Fibroblast of lung (primary cell): ENCODE measurements at regions not wholly inside any gene's neighbourhood (a gene's known extent, or its start where the extent isn't known, plus 50 kb on each side); places are given as distances from the start of the nearest gene placed in this dataset.

ENCODE experiments used
- DNase-seq, 2 donors: peaks; one replicate each; pipeline versions ENCODE4 v3.0.0 to v3.0.0-alpha.2; 2010; ENCODE audit warnings: low read depth in 2 of 2
- H2AFZ ChIP-seq: 2 replicates; pipeline ENCODE4 v1.5.1; 2012; ENCODE audit warnings: low read length, control low read depth, inconsistent platforms
- H3K27ac ChIP-seq: 2 replicates; pipeline ENCODE4 v1.5.1; 2011; ENCODE audit warnings: low read length, control low read depth; ENCODE audit not compliant: insufficient read depth
- H3K27me3 ChIP-seq: 2 replicates; pipeline ENCODE4 v1.5.1; 2011; ENCODE audit warnings: mild to moderate bottlenecking, low read length; ENCODE audit not compliant: control insufficient read depth, insufficient read depth
- H3K36me3 ChIP-seq: 2 replicates; pipeline ENCODE4 v1.5.1; 2011; ENCODE audit warnings: low read length; ENCODE audit not compliant: control insufficient read depth, insufficient read depth
- H3K4me1 ChIP-seq: 2 replicates; pipeline ENCODE4 v1.5.1; 2011; ENCODE audit warnings: low read length; ENCODE audit not compliant: control insufficient read depth, insufficient read depth; ENCODE audit errors: extremely low read depth
- H3K4me2 ChIP-seq: 2 replicates; pipeline ENCODE4 v1.5.1; 2011; ENCODE audit warnings: low read length, control low read depth; ENCODE audit not compliant: insufficient read depth; ENCODE audit errors: extremely low read depth
- H3K4me3 ChIP-seq, 4 experiments: fragments of 200-600 bp in 1 of 4; sonication (generic) in 1 of 4; replicated peaks in 1 of 4; 2 replicates each; pipeline ENCODE4 v1.5.1; 2011 to 2016; ENCODE audit warnings: low read length in 4 of 4, low read depth in 3 of 4, mild to moderate bottlenecking in 3 of 4, control low read depth in 2 of 4, inconsistent platforms in 1 of 4, mixed read lengths in 1 of 4; ENCODE audit not compliant: insufficient read depth in 1 of 4; ENCODE audit errors: control extremely low read depth in 1 of 4
- H3K79me2 ChIP-seq: 2 replicates; pipeline ENCODE4 v1.5.1; 2012; ENCODE audit warnings: mild to moderate bottlenecking, low read length, inconsistent platforms; ENCODE audit not compliant: control insufficient read depth, insufficient read depth
- H3K9ac ChIP-seq: 2 replicates; pipeline ENCODE4 v1.5.1; 2011; ENCODE audit warnings: mild to moderate bottlenecking, low read length, control low read depth; ENCODE audit not compliant: insufficient read depth
- H3K9me3 ChIP-seq: 2 replicates; pipeline ENCODE4 v1.5.1; 2012; ENCODE audit warnings: low read depth, low read length; ENCODE audit not compliant: control insufficient read depth, insufficient read depth
- H4K20me1 ChIP-seq: 2 replicates; pipeline ENCODE4 v1.5.1; 2011; ENCODE audit warnings: low read length; ENCODE audit not compliant: control insufficient read depth, insufficient read depth; ENCODE audit errors: extremely low read depth
- CTCF ChIP-seq, 2 donors: IDR thresholded peaks in 1 of 2; conservative IDR thresholded peaks in 1 of 2; 1 replicate in 1 of 2; 2 replicates in 1 of 2; pipeline ENCODE4 v1.5.1; 2011 to 2012; ENCODE audit warnings: low read length in 2 of 2, control low read depth in 1 of 2, inconsistent platforms in 1 of 2, low read depth in 1 of 2, mild to moderate bottlenecking in 1 of 2
- EZH2 ChIP-seq: IDR thresholded peaks from 2 replicates; pipeline ENCODE4 v1.5.1; 2012; ENCODE audit warnings: low read length, control low read depth, mild to moderate bottlenecking; ENCODE audit errors: missing control alignments

DNA sequence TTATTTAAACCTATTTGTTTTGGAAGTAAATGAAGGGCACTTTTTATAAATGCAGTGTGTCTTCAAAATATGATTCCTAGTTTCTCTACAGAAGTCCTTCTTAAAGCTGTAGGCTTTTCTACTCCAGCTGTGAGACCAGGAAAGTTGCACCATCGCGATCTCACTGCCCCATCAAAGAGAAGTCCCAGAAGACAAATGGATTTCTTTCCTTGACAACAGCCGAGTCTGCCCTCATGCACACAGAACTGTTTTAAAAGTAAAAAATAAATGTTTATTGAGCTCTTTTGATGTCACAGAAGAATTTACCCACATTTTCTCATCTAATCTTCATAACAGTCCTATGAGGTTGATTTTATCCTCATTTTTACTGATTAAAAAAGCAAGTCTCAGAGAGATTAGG, 324.4 kb upstream of the NT5E start:
- Histone ChIP-seq H3K4me1 (no peaks in the 10 kb centered on the region), H4K20me1 (no peaks in the 10 kb centered on the region), H3K4me3 (no peak overlapping the region), H3K27me3 (no peaks in the 10 kb centered on the region), H3K27ac (no peak overlapping the region), H3K9ac (no peak overlapping the region), H3K9me3 (no peaks in the 10 kb centered on the region), H3K79me2 (no peaks in the 10 kb centered on the region), H3K36me3 (no peaks in the 10 kb centered on the region), H2AFZ (no peak overlapping the region), H3K4me2 (no peak overlapping the region)
- TF ChIP-seq CTCF (conservative IDR thresholded peaks at IDR 0.05 in 1 of 2, IDR thresholded peaks at IDR 0.05 in 1 of 2; ENCODE audit: low read depth in 1 of 2, low read length in 2 of 2) (no peak), EZH2 (no peak)
- peak in 1 of 2 donors; percentile 33 for DNase-seq

DNA sequence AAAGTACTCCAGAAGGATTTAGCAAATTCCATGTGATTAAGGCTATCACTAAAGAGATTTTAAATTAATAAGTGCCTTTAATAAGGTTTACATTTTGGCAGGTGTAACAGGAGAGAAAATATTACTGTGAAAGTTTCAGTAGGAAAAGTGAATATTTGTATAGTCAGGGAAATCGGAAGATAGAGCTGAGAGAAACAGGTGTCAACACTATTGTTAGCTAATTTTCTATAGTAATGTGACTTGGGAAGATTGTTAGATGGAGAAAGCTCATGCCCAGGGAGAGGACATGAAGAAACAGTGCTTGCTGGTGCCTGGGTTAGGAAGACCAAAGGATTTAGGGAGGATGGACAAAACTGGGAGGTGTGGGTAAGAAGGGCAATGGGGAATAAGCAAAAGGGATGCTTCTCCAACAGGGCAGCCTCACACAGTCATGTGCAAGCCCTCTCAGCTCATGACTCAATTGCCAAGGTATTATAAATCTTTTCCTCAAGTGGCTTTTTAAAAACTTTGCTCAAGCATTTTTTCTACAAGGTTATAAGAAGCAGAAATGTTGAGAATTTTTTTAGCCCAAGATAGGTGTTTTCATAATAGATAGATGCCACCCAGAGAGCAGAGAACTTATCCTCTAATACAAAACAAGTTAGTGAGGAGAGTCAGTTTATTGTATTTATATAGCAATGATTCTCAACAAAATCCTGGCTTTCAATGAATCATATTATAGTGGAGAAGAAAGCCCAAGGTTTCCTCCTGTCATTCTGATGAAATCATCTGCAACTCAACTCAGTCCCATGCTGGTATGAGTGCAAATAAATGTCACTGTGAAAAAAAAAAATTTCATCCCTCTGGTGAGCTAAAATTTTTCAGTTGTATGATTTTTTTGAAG, 325.2 kb upstream of the NT5E start:
- no peak overlapping the region for H3K4me2 ChIP-seq
- H4K20me1 ChIP-seq: no peaks in the 10 kb centered on the region
- H3K9me3 ChIP-seq: no peaks in the 10 kb centered on the region
- H3K4me3 ChIP-seq: no peak overlapping the region
- TF ChIP-seq EZH2 (no peak), CTCF (conservative IDR thresholded peaks at IDR 0.05 in 1 of 2, IDR thresholded peaks at IDR 0.05 in 1 of 2; ENCODE audit: low read depth in 1 of 2, low read length in 2 of 2) (no peak)
- peak in 1 of 2 donors; percentile 79 for DNase-seq
- no peaks in the 10 kb centered on the region for H3K27me3 ChIP-seq
- H3K36me3 ChIP-seq: no peaks in the 10 kb centered on the region
- H3K79me2 ChIP-seq: no peaks in the 10 kb centered on the region
- H2AFZ ChIP-seq: no peak overlapping the region
- no peaks in the 10 kb centered on the region for H3K4me1 ChIP-seq
- no peak overlapping the region for H3K27ac ChIP-seq
- H3K9ac ChIP-seq: no peak overlapping the region

DNA sequence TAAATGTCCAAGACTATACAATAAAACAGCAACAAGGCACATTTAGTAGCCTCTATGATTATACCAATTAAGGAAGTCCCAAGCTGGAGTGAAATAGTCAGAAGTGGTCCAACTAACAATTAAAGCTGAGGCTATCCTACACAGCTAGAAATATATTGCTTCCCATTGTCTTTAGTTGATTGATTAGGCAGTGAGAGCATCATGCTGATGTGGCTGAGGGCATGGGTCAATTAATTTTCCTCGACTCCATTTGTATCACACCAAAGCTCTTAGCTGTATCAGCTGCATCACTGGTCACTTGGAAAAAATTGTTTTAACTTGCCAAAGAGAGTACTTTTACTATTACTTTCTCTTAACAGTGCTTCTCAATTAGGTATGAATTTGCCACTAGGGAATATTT, 328.7 kb upstream of the NT5E start:
- Histone ChIP-seq H3K4me2 (no peak overlapping the region), H3K9me3 (no peaks in the 10 kb centered on the region), H3K9ac (no peak overlapping the region), H3K79me2 (no peaks in the 10 kb centered on the region), H3K4me3 (no peak overlapping the region), H4K20me1 (no peaks in the 10 kb centered on the region), H3K4me1 (no peaks in the 10 kb centered on the region), H3K36me3 (no peaks in the 10 kb centered on the region), H2AFZ (no peak overlapping the region), H3K27me3 (no peaks in the 10 kb centered on the region), H3K27ac (no peak overlapping the region)
- TF ChIP-seq CTCF (conservative IDR thresholded peaks at IDR 0.05 in 1 of 2, IDR thresholded peaks at IDR 0.05 in 1 of 2; ENCODE audit: low read depth in 1 of 2, low read length in 2 of 2) (no peak), EZH2 (no peak)
- DNase-seq: no peak
